NCI-H1417 treated with DMSO at 0.1 percent for 48 hours (cell line): ENCODE measurements at regions not wholly inside any gene's neighbourhood (a gene's known extent, or its start where the extent isn't known, plus 50 kb on each side); places are given as distances from the start of the nearest gene placed in this dataset.
"Not testable (repeated sequence)": the region's sequence is repeated elsewhere in the genome, so short reads cannot be mapped to it uniquely, and the experiment has no call there.

Source experiments
- DNase-seq: peaks from one replicate; lab custom pipeline; 2025; lab: John Stamatoyannopoulos, UW

DNA sequence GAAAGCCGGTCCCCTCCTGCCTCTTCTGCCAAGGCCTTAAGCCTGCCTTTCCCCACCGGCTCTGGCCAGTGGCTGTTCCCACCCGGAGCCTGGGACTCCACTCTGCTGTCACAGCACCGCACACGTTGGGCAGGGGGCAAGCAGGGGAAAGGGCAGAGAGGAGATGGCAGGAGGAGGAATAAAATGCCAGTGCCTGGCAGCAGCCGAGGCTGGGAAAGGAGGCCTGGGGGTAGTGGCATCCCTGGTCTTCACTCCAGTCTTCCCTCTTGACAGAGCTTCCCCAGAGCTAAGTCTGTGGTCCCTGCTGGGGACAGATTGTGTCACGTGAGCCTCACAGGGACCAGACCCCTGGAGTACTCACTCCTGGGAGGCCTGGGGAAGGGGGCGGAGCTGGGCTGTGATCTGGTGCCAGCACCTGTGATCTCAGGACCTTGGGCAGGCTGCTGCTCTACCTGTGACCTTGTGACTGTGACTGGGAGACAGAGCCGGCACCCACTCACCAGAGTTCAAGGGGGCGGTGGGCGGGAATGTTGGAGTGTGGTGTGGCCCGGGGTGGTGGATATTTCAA, 97.2 kb upstream of the GSE1 start:
- no peak for DNase-seq

DNA sequence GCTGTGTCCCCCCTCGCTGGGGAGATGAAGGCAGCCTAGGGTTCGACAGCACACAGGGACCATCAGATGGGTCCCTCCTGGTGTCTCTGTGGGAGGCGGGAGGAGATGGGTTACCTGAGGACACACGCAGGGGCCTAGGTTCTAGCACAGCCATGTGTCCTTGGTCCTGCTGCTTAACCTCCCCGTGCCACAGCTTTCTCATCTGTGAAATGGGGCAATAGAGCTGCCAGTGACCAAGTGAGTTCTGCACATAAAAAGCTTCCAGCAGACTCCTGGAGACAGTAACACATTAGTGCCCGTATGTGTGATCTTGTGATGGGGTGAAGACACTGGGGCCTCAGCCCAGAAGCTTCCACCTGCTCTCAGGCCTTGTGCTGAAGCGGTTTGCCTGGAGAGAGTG, 96.0 kb upstream of the GSE1 start:
- DNase-seq, result no peak

DNA sequence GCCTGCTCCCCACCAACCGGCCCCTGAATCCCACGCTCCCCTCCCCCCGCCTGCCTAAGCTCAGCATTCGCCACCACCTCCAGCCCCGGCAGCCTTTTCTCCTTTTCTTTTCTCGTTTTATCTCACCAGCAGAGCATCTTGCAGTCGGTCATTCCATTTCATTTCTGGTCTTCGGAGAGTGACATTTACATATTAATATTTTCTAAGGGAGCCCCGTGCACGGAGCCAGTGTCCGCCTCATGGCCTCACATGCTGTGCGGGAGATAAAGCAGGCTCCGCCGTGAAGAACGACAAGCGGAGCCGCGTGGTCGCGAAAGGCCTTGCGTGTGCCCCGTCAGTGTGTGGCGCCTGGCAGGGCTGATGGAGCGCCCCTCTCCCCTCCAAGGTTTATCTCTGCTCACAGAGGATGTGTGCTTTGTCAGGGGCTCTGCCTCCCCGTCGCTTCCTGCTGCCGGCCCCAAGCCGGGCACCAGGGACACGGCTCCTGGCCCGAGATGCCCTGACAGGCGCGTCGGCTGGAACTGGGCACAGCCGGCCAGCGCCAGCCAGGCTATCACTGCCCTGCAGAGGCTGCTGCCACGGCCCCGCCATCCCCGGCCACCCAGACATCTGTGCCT, 95.5 kb upstream of the GSE1 start:
- DNase-seq, result no peak

DNA sequence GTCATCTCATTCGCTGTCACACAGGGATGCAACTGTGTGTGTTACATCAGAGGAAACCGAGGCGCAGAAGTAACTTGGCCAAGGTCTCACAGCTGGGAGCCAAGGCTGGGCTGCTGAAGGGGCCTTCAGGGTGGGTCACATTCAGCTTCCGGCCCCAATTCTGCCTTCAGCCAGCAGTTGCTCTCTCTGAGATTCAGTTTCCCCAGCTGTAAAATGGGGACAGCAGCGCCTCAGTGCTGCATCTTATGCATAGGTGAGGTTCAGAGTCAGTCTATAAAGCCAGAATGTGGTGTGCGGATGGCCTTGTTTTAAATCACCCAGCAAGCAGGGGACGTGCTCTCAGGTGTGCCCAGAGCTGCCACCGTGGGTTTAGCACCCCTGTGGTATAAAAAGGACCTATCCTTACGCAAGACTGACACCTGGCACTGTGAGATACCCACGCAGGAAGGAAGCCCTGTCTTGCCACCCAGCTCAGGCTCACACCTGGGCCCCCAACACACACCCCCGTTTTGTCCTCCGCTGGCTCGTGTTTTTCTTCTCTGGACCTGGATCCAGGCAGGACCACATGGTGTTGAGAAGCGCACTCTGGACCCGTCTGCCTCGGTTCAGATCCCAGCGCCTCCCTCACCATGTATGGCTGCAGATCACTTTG, 94.6 kb upstream of the GSE1 start:
- DNase-seq, result no peak

DNA sequence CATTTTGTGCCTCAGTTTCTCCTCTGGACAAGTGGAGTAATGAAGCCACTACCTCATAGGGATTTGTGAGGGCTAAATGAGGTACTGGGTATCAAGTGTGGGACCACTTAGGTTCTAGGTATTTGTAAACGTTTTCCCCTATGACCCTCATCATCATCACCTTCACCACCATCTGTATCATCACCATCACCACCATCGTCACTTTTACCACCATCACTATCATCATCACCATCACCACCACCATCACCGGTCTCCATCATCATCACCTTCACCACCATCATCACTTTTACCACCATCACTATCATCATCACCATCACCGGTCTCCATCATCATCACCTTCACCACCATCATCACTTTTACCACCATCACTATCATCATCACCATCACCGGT, 94.1 kb upstream of the GSE1 start:
- DNase-seq, result not testable (repeated sequence)

DNA sequence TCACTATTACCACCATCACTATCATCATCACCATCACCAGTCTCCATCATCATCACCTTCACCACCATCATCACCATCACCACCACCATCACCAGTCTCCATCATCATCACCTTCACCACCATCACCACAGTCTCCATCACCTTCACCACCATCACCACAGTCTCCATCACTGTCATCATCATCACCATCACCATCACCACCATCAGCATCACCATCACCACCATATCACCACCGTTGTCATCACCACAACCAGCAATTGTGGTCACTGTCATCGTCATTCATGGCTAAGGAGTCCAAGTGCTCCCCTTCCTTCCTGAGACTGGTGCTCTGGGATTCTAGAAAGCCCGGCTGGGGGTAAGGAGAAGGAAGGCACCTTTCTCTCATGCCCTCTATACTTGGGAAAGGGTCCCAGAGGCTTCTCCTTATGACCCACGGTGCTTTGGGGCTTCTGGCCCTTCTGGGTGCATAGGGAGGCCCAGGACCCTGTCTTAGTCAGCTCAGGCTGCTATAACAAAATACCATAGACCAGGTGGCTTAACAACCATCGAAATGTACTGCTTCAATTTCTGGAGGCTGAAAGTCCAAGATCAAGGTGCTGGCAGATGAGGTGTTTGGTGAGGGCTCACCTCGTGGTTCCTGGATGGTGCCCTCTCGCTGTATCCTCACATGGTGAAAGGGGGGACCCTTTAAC, 93.4 kb upstream of the GSE1 start:
- DNase-seq, result no peak

DNA sequence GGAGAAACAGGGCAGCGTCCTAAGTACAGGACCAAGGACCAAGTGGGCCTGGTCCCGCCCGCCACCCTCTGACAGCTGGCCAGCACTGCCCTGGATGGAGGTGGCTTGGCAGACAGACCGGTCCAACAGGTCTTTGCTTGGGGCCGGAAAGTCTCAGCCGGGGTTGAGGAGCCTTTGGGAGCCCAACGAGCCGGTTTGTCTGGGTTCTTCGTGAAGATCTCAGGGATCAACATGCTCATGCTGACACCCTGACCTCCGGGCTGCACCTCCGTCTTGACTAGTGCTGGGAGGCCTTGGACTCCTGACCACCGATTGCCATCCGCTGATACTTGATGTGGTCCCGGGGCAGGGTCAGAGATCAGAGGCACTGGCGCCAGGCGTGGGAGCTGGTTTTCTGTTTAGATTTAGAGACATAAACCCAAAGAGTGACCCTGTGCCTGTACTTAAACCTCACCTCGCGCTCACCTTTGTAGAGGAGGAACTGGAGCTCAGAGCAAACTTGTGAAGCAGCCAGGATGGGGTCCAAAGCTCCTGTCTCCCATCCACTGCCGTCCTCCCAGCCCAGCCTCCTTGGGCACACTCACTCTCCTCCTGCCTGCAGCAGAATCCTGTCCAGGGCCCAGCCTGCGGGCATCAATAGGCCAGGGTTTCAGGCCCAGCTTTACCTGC, 92.1 kb upstream of the GSE1 start:
- no peak for DNase-seq

DNA sequence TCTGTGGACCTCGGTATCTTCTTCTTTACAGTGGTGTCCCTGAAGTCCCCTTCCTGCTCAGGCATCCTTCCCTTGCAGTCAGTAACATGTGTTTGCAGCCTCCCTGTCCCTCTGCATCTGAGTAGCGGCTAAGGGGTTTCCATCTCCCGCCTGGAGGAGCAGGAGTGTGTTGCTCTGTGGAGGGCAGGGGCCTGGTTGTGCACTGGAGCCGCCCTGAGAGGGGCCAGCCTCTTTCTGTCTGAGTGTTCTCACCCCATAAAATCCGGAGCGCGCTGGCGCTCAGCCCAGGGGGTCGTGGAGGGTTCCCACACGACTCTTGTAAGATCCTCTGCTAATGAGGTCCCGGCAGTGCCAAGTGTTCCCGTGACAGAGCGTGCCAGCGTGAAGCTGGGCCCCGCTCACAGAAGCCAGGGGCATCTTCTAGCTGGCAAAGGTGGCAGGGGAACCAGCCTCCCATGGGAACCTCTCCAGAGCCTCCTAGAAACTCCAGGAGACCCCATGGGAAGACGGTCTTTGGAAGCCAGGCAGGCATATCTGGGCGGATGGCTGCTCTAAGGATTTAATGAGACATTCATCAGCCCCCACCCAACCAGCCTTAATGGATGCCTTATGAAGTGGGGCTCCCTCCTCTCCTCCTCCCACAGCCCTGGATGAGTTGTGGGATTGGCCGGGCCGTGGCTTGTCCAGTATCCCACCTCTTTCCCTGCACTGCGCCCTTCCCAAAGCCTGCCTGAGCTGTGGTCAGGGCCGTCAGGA, 91.4 kb upstream of the GSE1 start:
- DNase-seq, result no peak

DNA sequence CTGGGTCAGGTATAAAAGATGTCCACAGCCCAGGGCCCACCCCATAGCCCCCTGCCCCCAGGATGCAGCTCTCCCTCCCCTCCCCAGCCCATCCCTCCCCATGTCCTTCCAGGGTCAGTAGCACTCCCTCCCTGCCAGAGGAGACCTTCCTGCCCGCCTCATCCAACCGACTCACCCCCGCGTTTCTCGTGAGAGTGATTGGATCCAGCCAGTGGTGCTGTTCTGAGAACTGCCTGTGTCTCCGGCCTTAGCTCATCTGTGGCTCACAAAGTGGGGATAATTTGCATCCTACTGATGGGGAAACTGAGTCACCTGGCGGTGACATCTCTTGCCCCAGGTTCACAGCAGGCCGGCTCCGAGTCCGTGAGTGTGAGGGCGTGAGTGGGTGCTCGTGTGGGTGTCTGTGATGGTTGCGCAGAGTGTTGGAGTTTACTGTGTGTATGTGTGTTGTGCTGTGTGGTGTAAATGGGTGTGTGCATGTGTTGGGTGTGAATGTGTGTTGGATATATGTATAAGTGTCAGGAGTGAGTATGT, 90.7 kb upstream of the GSE1 start:
- no peak for DNase-seq

DNA sequence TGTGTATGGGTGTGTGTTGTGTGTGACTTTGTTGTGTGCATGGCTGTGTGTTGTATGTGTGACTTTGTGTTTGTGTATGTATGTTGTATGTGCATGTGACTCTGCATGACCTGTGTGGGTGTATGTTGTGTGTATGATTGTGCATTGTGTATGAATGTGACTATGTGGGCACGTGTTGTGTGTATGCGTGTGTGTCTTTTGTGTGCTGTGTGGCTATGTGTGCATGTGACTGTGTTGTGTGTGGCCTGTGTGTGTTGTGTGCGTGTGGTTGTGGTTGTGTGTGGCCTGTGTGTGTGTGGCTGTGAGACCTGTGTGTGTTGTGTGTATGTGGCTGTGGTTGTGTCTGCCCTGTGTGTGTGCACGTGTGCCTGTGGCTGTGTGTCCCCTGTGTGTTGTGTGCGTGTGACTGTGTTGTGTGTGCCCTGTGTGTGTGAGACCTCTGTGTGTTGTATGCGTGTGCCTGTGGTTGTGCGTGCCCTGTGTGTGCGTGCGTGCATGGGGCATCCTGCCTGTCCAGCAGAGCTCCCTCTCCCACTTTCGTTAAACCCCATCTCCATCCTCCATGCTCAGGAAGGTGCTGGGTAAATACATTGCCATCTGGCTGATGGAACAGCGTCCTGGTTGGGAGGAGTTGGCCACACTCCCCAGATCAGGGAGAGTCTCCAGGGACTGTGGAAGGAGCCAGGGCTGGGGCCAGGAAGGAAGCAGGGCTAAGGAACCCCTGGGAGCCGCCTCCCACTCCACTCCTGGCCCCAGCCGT, 90.1 kb upstream of the GSE1 start:
- DNase-seq, result no peak

DNA sequence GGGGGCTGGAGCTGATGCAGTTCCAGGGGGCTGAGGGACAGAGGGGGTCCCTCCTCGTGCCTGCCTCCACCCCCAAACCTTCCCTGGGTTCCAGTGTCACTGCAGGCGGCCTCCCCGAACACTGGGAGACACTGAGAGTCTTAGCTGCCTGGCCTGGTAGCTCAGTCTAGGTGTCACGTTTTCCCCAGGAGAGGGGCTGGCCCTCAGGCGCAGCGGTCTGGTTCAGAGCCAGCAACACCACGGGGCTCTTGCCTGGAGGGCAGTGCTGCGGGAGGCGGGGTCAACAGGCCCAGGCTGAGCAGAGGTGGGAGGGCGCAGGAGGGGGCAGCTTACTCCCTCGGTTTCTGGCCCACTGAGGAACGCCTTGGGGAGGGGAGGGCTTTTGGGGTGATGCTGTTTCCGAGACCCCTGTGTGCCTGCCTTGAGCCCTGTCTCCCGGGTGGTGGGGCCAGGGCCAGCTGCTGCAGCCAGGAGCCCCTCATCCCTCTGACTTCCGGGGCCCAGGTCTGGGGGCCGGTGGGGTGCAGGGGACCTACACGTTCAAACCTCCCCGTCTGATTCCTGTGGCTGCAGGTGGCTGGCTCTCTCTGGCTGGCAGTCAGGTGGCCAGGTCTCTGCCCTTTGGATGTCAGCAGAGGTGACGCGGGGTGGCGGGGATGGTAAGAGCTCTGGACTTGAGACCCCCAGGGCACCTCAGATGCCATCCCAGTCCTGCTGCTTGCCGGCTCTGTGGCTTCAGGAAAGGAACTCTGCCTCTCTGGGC, 89.3 kb upstream of the GSE1 start:
- no peak for DNase-seq

DNA sequence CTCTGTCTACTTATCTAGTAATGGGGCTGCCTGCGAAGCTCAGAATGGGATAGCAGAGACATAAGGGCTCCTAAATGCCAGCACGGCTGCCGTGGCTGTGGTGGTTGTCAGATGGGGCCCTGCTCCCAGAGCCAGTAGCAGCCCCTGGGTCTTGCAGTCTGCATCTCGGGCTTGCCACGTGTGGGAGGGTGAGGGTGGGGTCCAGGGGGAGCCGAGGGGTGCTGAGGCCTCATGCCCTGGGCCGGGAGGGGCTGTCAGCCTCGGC, 88.8 kb upstream of the GSE1 start:
- DNase-seq, result no peak

DNA sequence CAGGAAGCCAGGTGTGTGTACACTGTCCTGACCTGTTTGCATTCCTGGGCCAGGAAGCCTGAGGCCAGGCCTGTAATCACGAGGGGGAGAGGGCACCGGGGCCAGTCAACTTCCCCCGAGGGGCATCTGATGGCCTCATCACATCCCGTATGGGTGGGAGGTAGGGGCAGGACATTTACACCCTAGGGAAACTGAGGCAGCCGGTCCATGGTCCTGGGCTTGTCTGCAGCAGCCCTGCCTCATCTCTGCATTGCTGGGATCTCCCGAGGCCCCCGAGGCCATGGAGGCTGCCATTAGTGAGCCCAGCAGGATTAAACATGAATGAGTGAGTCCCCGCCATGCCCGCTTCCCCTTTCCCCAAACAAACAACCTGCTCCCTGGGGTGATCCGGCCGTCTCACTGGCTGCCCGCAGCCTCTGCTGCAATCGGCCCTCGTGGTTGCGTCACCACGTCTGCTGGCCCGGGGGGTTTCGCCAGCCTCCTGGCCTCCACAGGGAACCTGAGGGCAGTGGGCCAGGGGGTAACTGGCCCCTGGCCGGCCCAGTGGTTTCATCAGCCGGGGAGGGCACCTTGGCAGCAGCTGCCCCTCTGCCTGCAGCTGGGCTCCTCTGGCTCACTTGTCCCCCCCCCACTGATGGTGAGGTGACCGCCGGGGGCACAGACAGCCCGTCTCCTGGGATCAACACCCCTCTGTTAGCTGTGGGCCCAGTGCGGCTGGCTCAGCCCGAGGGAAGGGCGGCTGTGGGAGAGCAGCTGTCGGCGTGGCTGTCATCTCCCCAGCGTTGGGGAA, 88.3 kb upstream of the GSE1 start:
- DNase-seq, result no peak

DNA sequence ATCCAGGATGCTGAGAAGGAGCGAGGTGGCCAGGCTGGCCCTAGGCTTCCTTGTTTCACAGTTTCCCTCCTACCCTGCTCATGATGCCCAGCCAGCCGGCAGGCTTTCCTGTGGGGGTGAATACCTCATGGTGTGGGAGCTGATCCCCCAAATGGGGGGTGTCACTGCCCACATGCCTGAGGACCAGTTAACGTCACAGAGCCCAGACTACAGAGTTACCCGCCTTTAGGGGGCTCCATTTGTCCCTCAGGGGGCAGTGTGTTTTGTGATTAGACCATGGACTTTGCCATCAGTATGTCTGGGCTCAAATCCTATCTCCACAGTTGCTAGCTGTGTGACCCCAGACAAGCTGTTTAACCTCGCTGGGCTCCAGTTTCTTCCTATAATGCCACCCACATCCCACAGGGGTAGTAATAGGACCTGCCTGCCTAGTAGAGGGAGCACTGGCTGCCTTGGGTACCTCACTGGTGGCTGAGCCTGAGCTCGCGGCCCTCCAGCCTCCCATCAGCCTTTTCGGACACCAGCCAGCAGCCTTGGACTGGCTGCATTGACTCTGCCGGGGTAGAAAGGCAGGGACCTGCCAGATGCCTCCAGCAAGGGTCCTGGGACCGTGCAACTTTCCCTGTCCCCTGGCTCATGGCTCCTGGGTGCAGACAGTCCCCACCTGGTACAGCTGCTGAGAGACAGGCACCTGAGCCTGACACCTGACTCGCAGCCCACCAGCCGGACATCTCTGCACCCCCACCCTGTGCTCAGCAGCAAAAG, 87.5 kb upstream of the GSE1 start:
- no peak for DNase-seq

DNA sequence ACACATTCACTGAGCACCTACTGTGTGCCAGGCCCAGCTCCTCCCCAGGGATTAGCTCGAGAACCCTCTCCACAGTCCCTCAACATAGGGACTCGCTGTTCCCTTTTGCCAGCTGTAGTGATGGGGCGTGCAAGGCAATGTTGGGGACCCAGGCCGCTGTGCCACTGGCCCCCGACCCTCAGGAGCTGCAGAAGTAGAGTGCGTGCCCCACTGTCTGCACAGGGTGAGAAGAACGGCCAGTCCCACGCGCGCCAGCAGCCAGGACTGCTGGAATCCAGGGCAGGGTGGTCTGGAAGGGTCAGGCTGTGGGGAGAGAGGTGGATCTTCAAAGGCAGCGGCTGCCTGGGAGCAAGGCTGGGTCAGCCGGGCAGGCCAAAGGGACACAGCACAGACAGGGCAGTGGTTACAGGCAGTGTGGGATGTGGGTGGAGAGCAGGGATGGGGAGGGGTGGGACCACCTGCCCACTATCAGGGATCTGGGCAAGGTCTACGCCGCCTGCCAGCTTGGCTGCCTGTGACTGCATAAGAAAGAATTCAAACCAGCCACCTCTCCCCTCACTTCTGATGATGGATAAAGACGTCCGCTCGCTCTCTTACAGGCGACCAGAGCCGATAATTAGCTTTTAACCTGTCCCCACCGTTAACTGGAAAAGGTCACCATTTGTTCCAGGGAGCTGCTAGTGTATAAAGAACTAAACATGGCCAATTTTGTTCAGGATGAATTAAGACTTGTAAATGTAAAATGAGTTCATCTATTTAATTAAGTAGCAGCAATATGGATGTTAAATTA, 86.7 kb upstream of the GSE1 start:
- DNase-seq, result no peak

DNA sequence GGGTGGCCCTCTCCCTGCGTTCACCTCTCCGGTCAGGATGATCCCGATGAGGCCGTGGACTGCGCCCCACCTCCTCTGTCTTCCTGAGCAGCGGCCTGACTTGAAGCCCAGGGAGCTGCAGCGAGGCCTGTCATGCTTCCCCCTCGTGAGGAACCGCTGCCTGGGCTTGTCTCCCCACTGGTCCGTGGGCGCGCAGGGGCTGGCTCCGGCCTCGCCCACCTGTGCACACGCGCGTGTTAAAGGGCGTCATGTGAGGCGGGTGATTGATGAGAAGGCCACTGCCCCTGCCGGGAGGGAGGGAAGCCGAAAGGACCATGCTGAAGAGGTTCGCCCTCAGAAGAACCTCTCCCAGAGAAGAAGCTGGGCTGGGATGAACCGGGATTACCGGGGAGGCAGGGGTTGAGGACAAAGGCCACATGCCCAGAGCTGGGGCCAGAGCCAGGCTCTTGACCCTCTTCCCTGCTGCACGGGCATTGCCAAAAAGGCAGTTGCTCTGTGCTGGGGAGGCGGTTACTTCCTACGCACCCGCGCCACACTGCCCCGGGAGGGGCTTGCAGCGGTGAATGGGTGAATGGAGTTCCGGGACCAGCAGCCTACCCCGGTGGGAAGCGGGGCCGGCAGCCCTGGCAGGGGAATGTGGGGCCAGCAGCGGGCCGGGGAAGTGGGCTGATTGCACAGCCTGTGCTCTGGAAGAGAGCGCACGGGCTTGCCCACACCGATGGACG, 85.9 kb upstream of the GSE1 start:
- DNase-seq, result no peak

DNA sequence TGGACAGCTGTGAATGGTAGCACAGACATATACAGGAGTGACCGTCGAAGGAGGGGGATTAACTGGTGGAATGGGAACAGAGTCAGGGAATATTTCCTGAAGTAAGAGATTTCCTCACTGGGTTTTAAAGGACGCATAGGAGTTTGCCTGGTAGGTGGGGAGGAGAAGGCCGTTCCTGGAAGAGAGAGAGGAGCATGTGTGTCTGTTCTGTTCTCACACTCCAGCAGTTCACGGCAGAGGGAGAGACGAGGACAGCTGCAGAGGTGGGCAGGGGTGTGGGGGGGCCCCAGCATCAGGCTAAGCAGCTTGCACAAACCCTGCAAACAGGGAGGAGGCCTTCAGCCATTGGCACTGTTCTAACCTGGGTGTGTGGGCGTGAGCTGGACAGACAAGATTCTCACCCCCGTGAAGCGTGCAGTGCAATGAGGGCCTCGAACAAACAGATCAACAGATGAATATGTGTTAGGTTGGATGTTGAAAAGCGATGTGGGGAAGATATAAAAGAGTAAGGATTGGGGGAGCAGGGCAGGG, 85.3 kb upstream of the GSE1 start:
- DNase-seq, result no peak
